ENCODE measurements at regions not wholly inside any gene's neighbourhood (a gene's known extent, or its start where the extent isn't known, plus 50 kb on each side); places are given as distances from the start of the nearest gene placed in this dataset.

- TF ChIP-seq BCL11A (IDR thresholded peaks at IDR 0.05; ENCODE audit: low read depth in 2 of 2, low read length in 2 of 2) (no peak), FOSL1 (IDR thresholded peaks at IDR 0.05; ENCODE audit: insufficient read depth, low read depth, low read length) (no peak), POLR2A (IDR thresholded peaks at IDR 0.05; ENCODE audit: control extremely low read depth in 1 of 2, low read depth in 2 of 2, low read length in 2 of 2) (no peak), BACH1 (IDR thresholded peaks at IDR 0.05; ENCODE audit: low read length) (no peak)
Measured at GRCh38 chr4:56147371-56147770, 198.6 kb downstream of the CEP135 start (continued).
